ENCODE measurements at regions not wholly inside any gene's neighbourhood (a gene's known extent, or its start where the extent isn't known, plus 50 kb on each side); places are given as distances from the start of the nearest gene placed in this dataset.
A peak's percentile ranks its signal among the peaks of the same experiment; 100 is the strongest.

GRCh38 chr22:22380098-22381030 lies 128.2 kb downstream of the ZNF280B start (continued):
- no peak for TF ChIP-seq ZBTB49 (CRISPR knock-in tag; IDR thresholded peaks at IDR 0.05; ENCODE audit: borderline replicate concordance)
- no peak; the same call in 1 of the 2 replicates for TF ChIP-seq USF2 (CRISPR knock-in tag; IDR thresholded peaks at IDR 0.05)
- TF ChIP-seq ZNF165 (CRISPR knock-in tag; IDR thresholded peaks at IDR 0.05; ENCODE audit: borderline replicate concordance) = no peak
- TF ChIP-seq TAF1 (IDR thresholded peaks at IDR 0.05; ENCODE audit: control insufficient read depth, extremely low read depth, insufficient read depth, low read length, severe bottlenecking) = no peak
- peak; percentile 49; the same call in 1 of the 2 replicates for TF ChIP-seq ZC3H4 (CRISPR knock-in tag; IDR thresholded peaks at IDR 0.05; ENCODE audit: borderline replicate concordance)
- peak; percentile 5; the same call in 1 of the 2 replicates for TF ChIP-seq CEBPZ (IDR thresholded peaks at IDR 0.05; ENCODE audit: borderline replicate concordance, low read depth, low read length)
- 0 out of 2 replicates have a peak, but pooled peaks have one; percentile 18 for TF ChIP-seq ZNF408 (CRISPR knock-in tag; IDR thresholded peaks at IDR 0.05; ENCODE audit: low read depth)
- no peak for TF ChIP-seq NFATC3 (IDR thresholded peaks at IDR 0.05)
- TF ChIP-seq EGR1 (conservative IDR thresholded peaks at IDR 0.05) = peak; percentile 65
- 0 out of 4 replicates have a peak, but pooled peaks have one; percentile 8 to 29 for TF ChIP-seq MAZ (CRISPR knock-in tag; conservative IDR thresholded peaks at IDR 0.05 in 1 of 2, IDR thresholded peaks at IDR 0.05 in 1 of 2)
- TF ChIP-seq VEZF1 (CRISPR knock-in tag; IDR thresholded peaks at IDR 0.05) = peak; percentile 83
- TF ChIP-seq RAD21 (CRISPR knock-in tag; conservative IDR thresholded peaks at IDR 0.05 in 1 of 2, IDR thresholded peaks at IDR 0.05 in 1 of 2) = peak in 1 of 2 experiments; percentile 22; a peak in 1 of 4 replicates
- no peak for TF ChIP-seq MCM3 (IDR thresholded peaks at IDR 0.05)
- TF ChIP-seq ARID2 (IDR thresholded peaks at IDR 0.05) = no peak
- TF ChIP-seq RBBP5 (IDR thresholded peaks at IDR 0.05; ENCODE audit: borderline replicate concordance, insufficient read depth, low read length, poor library complexity, severe bottlenecking) = no peak
